Body of pancreas (tissue), 4 donors: ENCODE measurements at regions not wholly inside any gene's neighbourhood (a gene's known extent, or its start where the extent isn't known, plus 50 kb on each side); places are given as distances from the start of the nearest gene placed in this dataset.

Experiments
- CTCF ChIP-seq, 7 experiments: fragments of 450-650 bp in 4 of 7; fragments of 200-600 bp in 3 of 7; sonication (generic) in 3 of 7; IDR thresholded peaks; one replicate each; pipeline ENCODE4 v1.5.1; 2016 to 2019; ENCODE audit warnings: antibody characterized with exemption in 7 of 7
- POLR2A ChIP-seq, 3 donors: fragments of 450-650 bp; IDR thresholded peaks; one replicate each; pipeline ENCODE4 v1.6.1; 2016; ENCODE audit warnings: antibody characterized with exemption in 3 of 3, mild to moderate bottlenecking in 2 of 3

GRCh38 chr3:76352051-76352450 is 566.7 kb upstream of the ZNF717 start:
- TF ChIP-seq CTCF (IDR thresholded peaks at IDR 0.05) (no peak), POLR2A (IDR thresholded peaks at IDR 0.05) (no peak)
